DND-41 (cell line): ENCODE measurements at regions not wholly inside any gene's neighbourhood (a gene's known extent, or its start where the extent isn't known, plus 50 kb on each side); places are given as distances from the start of the nearest gene placed in this dataset.

Source experiments
- EZH2 ChIP-seq: IDR thresholded peaks from 3 replicates; pipeline ENCODE4 v1.6.1; 2012; ENCODE audit warnings: borderline replicate concordance, low read depth, mild to moderate bottlenecking, moderate library complexity, low read length, inconsistent platforms; ENCODE audit not compliant: severe bottlenecking
- TF ChIP-seq, protein P1 (sequence below): IDR thresholded peaks from 2 replicates; pipeline ENCODE4 v1.5.1; 2012; ENCODE audit warnings: borderline replicate concordance, low read length, moderate library complexity, mild to moderate bottlenecking; ENCODE audit not compliant: poor library complexity, severe bottlenecking; ENCODE audit errors: extremely low read depth

DNA sequence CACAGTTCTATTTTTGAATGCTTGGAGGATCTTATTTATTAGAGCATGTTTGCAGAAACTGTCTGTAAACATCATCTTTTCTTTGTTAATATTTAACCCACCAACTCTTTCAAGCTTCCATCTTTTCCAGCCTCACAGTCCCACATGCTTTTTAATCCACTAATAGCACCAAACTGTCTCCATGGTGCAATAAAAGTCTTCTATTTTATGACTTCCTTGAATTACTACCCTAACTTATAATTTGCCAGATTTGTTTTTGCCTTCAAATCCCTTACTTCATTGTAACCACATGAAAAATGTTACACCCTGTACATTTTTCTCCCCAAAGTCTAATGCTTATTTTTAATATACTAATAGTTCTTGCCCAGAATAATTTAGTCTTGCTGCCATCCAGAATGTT lies 792.6 kb downstream of the PLCL1 start:
- TF ChIP-seq, protein P1, sequence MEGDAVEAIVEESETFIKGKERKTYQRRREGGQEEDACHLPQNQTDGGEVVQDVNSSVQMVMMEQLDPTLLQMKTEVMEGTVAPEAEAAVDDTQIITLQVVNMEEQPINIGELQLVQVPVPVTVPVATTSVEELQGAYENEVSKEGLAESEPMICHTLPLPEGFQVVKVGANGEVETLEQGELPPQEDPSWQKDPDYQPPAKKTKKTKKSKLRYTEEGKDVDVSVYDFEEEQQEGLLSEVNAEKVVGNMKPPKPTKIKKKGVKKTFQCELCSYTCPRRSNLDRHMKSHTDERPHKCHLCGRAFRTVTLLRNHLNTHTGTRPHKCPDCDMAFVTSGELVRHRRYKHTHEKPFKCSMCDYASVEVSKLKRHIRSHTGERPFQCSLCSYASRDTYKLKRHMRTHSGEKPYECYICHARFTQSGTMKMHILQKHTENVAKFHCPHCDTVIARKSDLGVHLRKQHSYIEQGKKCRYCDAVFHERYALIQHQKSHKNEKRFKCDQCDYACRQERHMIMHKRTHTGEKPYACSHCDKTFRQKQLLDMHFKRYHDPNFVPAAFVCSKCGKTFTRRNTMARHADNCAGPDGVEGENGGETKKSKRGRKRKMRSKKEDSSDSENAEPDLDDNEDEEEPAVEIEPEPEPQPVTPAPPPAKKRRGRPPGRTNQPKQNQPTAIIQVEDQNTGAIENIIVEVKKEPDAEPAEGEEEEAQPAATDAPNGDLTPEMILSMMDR: no peak
- TF ChIP-seq EZH2: no peak
